Neural progenitor cell (in vitro differentiated cells): ENCODE measurements at regions not wholly inside any gene's neighbourhood (a gene's known extent, or its start where the extent isn't known, plus 50 kb on each side); places are given as distances from the start of the nearest gene placed in this dataset.

Source experiments
- EZH2 ChIP-seq: fragments of 200-600 bp; sonication (generic); IDR thresholded peaks from 2 replicates; pipeline ENCODE4 v1.6.1; 2017; ENCODE audit warnings: antibody characterized with exemption, mild to moderate bottlenecking, moderate library complexity
- TF ChIP-seq, protein P1 (sequence below): fragments of 200-600 bp; sonication (generic); IDR thresholded peaks from 2 replicates; pipeline ENCODE4 v1.5.1; 2017; ENCODE audit warnings: antibody characterized with exemption, mild to moderate bottlenecking

GRCh38 chr15:24772686-24773373 lies 97.3 kb downstream of the NPAP1 start:
- TF ChIP-seq EZH2: no peak
- TF ChIP-seq, protein P1, sequence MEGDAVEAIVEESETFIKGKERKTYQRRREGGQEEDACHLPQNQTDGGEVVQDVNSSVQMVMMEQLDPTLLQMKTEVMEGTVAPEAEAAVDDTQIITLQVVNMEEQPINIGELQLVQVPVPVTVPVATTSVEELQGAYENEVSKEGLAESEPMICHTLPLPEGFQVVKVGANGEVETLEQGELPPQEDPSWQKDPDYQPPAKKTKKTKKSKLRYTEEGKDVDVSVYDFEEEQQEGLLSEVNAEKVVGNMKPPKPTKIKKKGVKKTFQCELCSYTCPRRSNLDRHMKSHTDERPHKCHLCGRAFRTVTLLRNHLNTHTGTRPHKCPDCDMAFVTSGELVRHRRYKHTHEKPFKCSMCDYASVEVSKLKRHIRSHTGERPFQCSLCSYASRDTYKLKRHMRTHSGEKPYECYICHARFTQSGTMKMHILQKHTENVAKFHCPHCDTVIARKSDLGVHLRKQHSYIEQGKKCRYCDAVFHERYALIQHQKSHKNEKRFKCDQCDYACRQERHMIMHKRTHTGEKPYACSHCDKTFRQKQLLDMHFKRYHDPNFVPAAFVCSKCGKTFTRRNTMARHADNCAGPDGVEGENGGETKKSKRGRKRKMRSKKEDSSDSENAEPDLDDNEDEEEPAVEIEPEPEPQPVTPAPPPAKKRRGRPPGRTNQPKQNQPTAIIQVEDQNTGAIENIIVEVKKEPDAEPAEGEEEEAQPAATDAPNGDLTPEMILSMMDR: no peak
